K562 (cell line): ENCODE measurements at regions not wholly inside any gene's neighbourhood (a gene's known extent, or its start where the extent isn't known, plus 50 kb on each side); places are given as distances from the start of the nearest gene placed in this dataset.

Experiments used
- ATAC-seq: fragments of 200-7000 bp; cut with Tn5 transposase; 3 replicates; pipeline ENCODE4 v1.9.1; 2020; ENCODE audit warnings: moderate library complexity
- BruUV-seq: library from RNA; stranded (reverse); fragments of 400-500 nt; replicated peaks from 2 replicates; lab custom pipeline; 2021; lab: Mats Ljungman, UMichigan
- CTCF ChIA-PET: fragments of 300-600 bp; formaldehyde crosslinking; extraction: SDS; loops from one replicate; lab custom pipeline; 2021; ENCODE audit warnings: low intra/inter-chr PET ratio; lab: Yijun Ruan, JAX
- POLR2A ChIA-PET: fragments of 300-600, 350-650 bp; sonication (Branson Sonifier 250); formaldehyde crosslinking; extraction: SDS; loops from one replicate; lab custom pipeline; 2021; ENCODE audit warnings: antibody characterized with exemption, inconsistent platforms; lab: Yijun Ruan, JAX
- DNase-seq, 4 experiments: peaks; one replicate each; pipeline versions ENCODE4 v3.0.0 to v3.0.0-alpha.2; 2011 to 2018; ENCODE audit warnings: low spot score in 3 of 4, mixed read lengths in 3 of 4; ENCODE audit errors: extremely low read depth in 1 of 4
- FAIRE-seq: peaks from 2 replicates; lab custom pipeline; 2011; peaks lifted over from hg19 to GRCh38; lab: Jason Lieb, UNC
- H2AFZ ChIP-seq: 2 replicates; pipeline ENCODE4 v1.6.0; 2011; ENCODE audit warnings: low read depth, low read length, control low read depth, inconsistent platforms
- H3K27ac ChIP-seq: fragments of 200-600 bp; 3 replicates; pipeline ENCODE4 v1.8.0; 2011; ENCODE audit warnings: low read depth, mild to moderate bottlenecking, control low read depth, inconsistent platforms, low read length, moderate library complexity, mixed read lengths; ENCODE audit errors: extremely low read depth
- H3K27me3 ChIP-seq, 2 experiments: fragments of 300-600 bp in 1 of 2; 2 replicates in 1 of 2; 3 replicates in 1 of 2; pipeline versions ENCODE4 v1.6.0 to v1.8.0; 2011; ENCODE audit warnings: inconsistent platforms in 2 of 2, low read length in 2 of 2, mild to moderate bottlenecking in 1 of 2, mixed read lengths in 1 of 2, moderate library complexity in 1 of 2; ENCODE audit not compliant: control insufficient read depth in 2 of 2, insufficient read depth in 2 of 2
- H3K36me3 ChIP-seq: fragments of 300-600 bp; 3 replicates; pipeline ENCODE4 v1.8.0; 2011; ENCODE audit warnings: mild to moderate bottlenecking, low read length, inconsistent platforms; ENCODE audit not compliant: control insufficient read depth, insufficient read depth
- H3K4me1 ChIP-seq, 2 experiments: fragments of 200-600 bp in 1 of 2; replicated peaks in 1 of 2; 2 replicates in 1 of 2; 3 replicates in 1 of 2; pipeline versions ENCODE4 v1.5.1 to v1.8.0; 2011; ENCODE audit warnings: inconsistent platforms in 2 of 2, low read length in 2 of 2, mild to moderate bottlenecking in 1 of 2, mixed read lengths in 1 of 2, moderate library complexity in 1 of 2; ENCODE audit not compliant: control insufficient read depth in 2 of 2, insufficient read depth in 2 of 2
- H3K4me2 ChIP-seq: 2 replicates; pipeline ENCODE4 v1.6.1; 2011; ENCODE audit warnings: low read length, control low read depth, inconsistent platforms, mixed read lengths; ENCODE audit not compliant: insufficient read depth
- H3K4me3 ChIP-seq: fragments of 200-600 bp; sonication (generic), shearing (Covaris generic); 2 replicates; pipeline ENCODE4 v1.5.1; 2016; ENCODE audit warnings: control low read depth, inconsistent platforms
- H3K79me2 ChIP-seq: fragments of 200-600 bp; 3 replicates; pipeline ENCODE4 v1.8.0; 2011; ENCODE audit warnings: low read length, inconsistent platforms; ENCODE audit not compliant: control insufficient read depth, insufficient read depth
- H3K9ac ChIP-seq, 2 experiments: 2 replicates each; pipeline versions ENCODE4 v1.6.0 to v1.6.1; 2011; ENCODE audit warnings: low read depth in 2 of 2, low read length in 2 of 2, control low read depth in 1 of 2, inconsistent platforms in 1 of 2, mild to moderate bottlenecking in 1 of 2, mixed read lengths in 1 of 2; ENCODE audit not compliant: insufficient read depth in 1 of 2
- H3K9me1 ChIP-seq: one replicate; pipeline ENCODE4 v1.6.0; 2011; ENCODE audit warnings: inconsistent platforms, mild to moderate bottlenecking, low read length, moderate library complexity; ENCODE audit not compliant: control insufficient read depth, insufficient read depth
- H3K9me3 ChIP-seq: replicated peaks from 2 replicates; pipeline ENCODE4 v1.5.1; 2011; ENCODE audit warnings: low read depth, low read length, inconsistent platforms; ENCODE audit not compliant: control insufficient read depth, insufficient read depth
- H4K20me1 ChIP-seq: replicated peaks from 2 replicates; pipeline ENCODE4 v1.6.1; 2011; ENCODE audit warnings: low read length, inconsistent platforms, mixed read lengths; ENCODE audit not compliant: control insufficient read depth, insufficient read depth
- GTF2A2 ChIP-seq: IDR thresholded peaks from 2 replicates; pipeline ENCODE4 v1.6.1; 2016; ENCODE audit warnings: mild to moderate bottlenecking, missing genetic modification characterization, missing compliant biosample characterization
- KAT8 ChIP-seq: fragments of 450-650 bp; IDR thresholded peaks from 2 replicates; pipeline ENCODE4 v1.6.1; 2016; ENCODE audit warnings: low read depth, mild to moderate bottlenecking
- KHSRP ChIP-seq: fragments of 450-650 bp; IDR thresholded peaks from 2 replicates; pipeline ENCODE4 v1.6.1; 2017
- MEF2A ChIP-seq: IDR thresholded peaks from 2 replicates; pipeline ENCODE4 v1.6.1; 2011; ENCODE audit warnings: low read depth, mild to moderate bottlenecking, low read length, moderate library complexity; ENCODE audit not compliant: control insufficient read depth
- MLLT1 ChIP-seq, 2 experiments: fragments of 450-650 bp; IDR thresholded peaks; 2 replicates each; pipeline ENCODE4 v1.6.1; 2016
- RBFOX2 ChIP-seq: fragments of 200-400 bp; formaldehyde crosslinking; IDR thresholded peaks from 2 replicates; pipeline ENCODE4 v1.6.1; 2017; ENCODE audit warnings: low read depth, mild to moderate bottlenecking, low read length, moderate library complexity
- RFX7 ChIP-seq: fragments of 250-450 bp; sonication (Bioruptor Pico); IDR thresholded peaks from 2 replicates; pipeline ENCODE4 v1.5.1; 2021; ENCODE audit warnings: mild to moderate bottlenecking
- SP1 ChIP-seq: sonication (generic); formaldehyde crosslinking; IDR thresholded peaks from 2 replicates; pipeline ENCODE4 v1.8.1; 2022; ENCODE audit warnings: mild to moderate bottlenecking, missing genetic modification reagents
- SPI1 ChIP-seq: IDR thresholded peaks from 2 replicates; pipeline ENCODE4 v1.6.1; 2011; ENCODE audit warnings: low read depth, low read length, control low read depth, borderline replicate concordance
- STAT5A ChIP-seq: IDR thresholded peaks from 2 replicates; pipeline ENCODE4 v1.6.1; 2012; ENCODE audit warnings: low read length, inconsistent platforms, borderline replicate concordance
- TEAD1 ChIP-seq, 2 experiments: fragments of 450-650 bp in 1 of 2; sonication (generic) in 1 of 2; formaldehyde crosslinking; IDR thresholded peaks; 2 replicates each; pipeline versions ENCODE4 v1.4.0 to v1.8.0; 2020 to 2022; ENCODE audit warnings: mild to moderate bottlenecking in 2 of 2, missing genetic modification reagents in 1 of 2
- ZBTB2 ChIP-seq: fragments of 450-650 bp; IDR thresholded peaks from 2 replicates; pipeline ENCODE4 v1.6.1; 2016; ENCODE audit warnings: antibody characterized with exemption
- ZNF133 ChIP-seq: fragments of 250-450 bp; sonication (Bioruptor Pico); IDR thresholded peaks from 2 replicates; pipeline ENCODE4 v1.4.0; 2020; ENCODE audit warnings: mild to moderate bottlenecking
- ZNF140 ChIP-seq: fragments of 250-450 bp; sonication (Bioruptor Pico); IDR thresholded peaks from 2 replicates; pipeline ENCODE4 v1.8.0; 2021; ENCODE audit warnings: moderate library complexity, mild to moderate bottlenecking, inconsistent platforms
- ZNF75A ChIP-seq: fragments of 450-650 bp; formaldehyde crosslinking; IDR thresholded peaks from 2 replicates; pipeline ENCODE4 v1.4.0; 2020; ENCODE audit warnings: mild to moderate bottlenecking
- WGBS: fragments of 100-300 bp; shearing (Covaris generic); methylation state at CpG from one replicate; pipeline ENCODE4 v1.1.6; 2016; ENCODE audit warnings: low coverage, mixed read lengths; ENCODE audit not compliant: insufficient coverage; ENCODE audit errors: missing lambda C conversion rate; 5-methylcytosine and 5-hydroxymethylcytosine counted together
- in situ Hi-C: fragments of 300-500 bp; cut with MboI; formaldehyde crosslinking; loops from 4 replicates; pipeline ENCODE4 v1.15.0; 2018; ENCODE audit warnings: inconsistent platforms, mixed read lengths
- intact Hi-C: fragments of 100-400 bp; cut with micrococcal nuclease; formaldehyde crosslinking; loops from 2 replicates; pipeline ENCODE4 v1.14.2; 2022
- TF ChIP-seq, protein P1 (sequence below): fragments of 250-450 bp; sonication (Bioruptor Pico); IDR thresholded peaks from 2 replicates; pipeline ENCODE4 v1.8.0; 2021; ENCODE audit warnings: borderline replicate concordance, mild to moderate bottlenecking, moderate library complexity; ENCODE audit not compliant: poor library complexity, severe bottlenecking

DNA sequence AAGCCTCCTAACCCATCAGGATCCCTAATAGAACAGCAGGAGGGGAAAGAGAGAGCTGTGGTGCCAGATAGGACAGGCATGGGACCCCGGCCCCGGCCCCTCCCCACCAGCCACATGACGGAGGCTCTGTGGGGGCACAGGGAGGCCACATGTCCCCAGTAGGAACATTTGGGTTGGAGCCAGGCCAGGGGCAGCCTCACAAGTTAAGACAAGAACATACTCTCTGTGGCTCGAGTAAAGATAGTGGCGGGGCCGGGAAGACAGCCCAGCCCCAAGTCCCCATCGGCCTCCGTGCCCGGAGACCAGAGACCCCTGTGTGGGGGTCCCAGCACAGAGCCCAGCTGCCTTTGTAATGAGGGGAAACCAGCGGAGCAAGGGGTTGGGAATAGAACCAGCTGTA lies 78.6 kb upstream of the GALNT9 start (continued):
- no peak for TF ChIP-seq ZNF133 (CRISPR knock-in tag)
- TF ChIP-seq GTF2A2 (tag): no peak
- TF ChIP-seq STAT5A: no peak
- TF ChIP-seq TEAD1 (CRISPR knock-in tag; IDR thresholded peaks at IDR 0.05): no peak
- TF ChIP-seq ZBTB2: no peak
- no peak for TF ChIP-seq RBFOX2
- TF ChIP-seq KAT8: no peak
- no peak for TF ChIP-seq SP1 (CRISPR knock-in tag)
- no peak for TF ChIP-seq SPI1
- TF ChIP-seq, protein P1, sequence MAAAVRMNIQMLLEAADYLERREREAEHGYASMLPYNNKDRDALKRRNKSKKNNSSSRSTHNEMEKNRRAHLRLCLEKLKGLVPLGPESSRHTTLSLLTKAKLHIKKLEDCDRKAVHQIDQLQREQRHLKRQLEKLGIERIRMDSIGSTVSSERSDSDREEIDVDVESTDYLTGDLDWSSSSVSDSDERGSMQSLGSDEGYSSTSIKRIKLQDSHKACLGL (CRISPR knock-in tag): no peak

GRCh38 chr12:132407451-132407961 lies 78.1 kb upstream of the GALNT9 start:
- FAIRE-seq (no peak), DNase-seq (peak in 2 of 4 experiments; percentile 47 to 51), ATAC-seq (peak; percentile 25)
- intact Hi-C loops: no loop called here
- TF ChIP-seq ZNF140 (CRISPR knock-in tag) (no peak), MEF2A (no peak), KHSRP (no peak), ZNF75A (CRISPR knock-in tag) (no peak), RFX7 (CRISPR knock-in tag) (no peak), MLLT1 (IDR thresholded peaks at IDR 0.05) (no peak)
- no peak overlapping the region for H3K4me3 ChIP-seq
- ChIA-PET CTCF (no interaction called here), POLR2A (no interaction called here)
- peaks cover 3% of the 10 kb centered on the region; the same call in 1 of the 2 replicates for H4K20me1 ChIP-seq
- H3K27ac ChIP-seq: no peak overlapping the region
- H3K9ac ChIP-seq: no peak overlapping the region
- under 1% methylated on average over 31 of the region's 32 CpGs for WGBS
- no peaks in the 10 kb centered on the region for H3K79me2 ChIP-seq
- H3K9me1 ChIP-seq: no peaks in the 10 kb centered on the region
- H3K4me2 ChIP-seq: no peak overlapping the region
- no peaks in the 10 kb centered on the region for H3K36me3 ChIP-seq
- in situ Hi-C loops: no loop called here
- H2AFZ ChIP-seq: no peak overlapping the region
- no peaks in the 10 kb centered on the region for H3K9me3 ChIP-seq
- H3K4me1 ChIP-seq: peaks cover 0 to 36% of the 10 kb centered on the region in 2 experiments; a peak in 2 of 5 replicates
- H3K27me3 ChIP-seq: peaks cover 26 to 79% of the 10 kb centered on the region in 2 experiments; a peak in 4 of 5 replicates
- no TSS peak for BruUV-seq
